ENCODE measurements at regions not wholly inside any gene's neighbourhood (a gene's known extent, or its start where the extent isn't known, plus 50 kb on each side); places are given as distances from the start of the nearest gene placed in this dataset.
A peak's percentile ranks its signal among the peaks of the same experiment; 100 is the strongest.
"Not testable (repeated sequence)": the region's sequence is repeated elsewhere in the genome, so short reads cannot be mapped to it uniquely, and the experiment has no call there.

- no peak for DNase-seq (ENCODE audit: low read depth, low spot score)
Measured at GRCh38 chr4:158313566-158313965, 103.3 kb downstream of the TMEM144 start.

- no peak for DNase-seq (ENCODE audit: low read depth, low spot score)
Measured at GRCh38 chr4:158314756-158315487, 104.6 kb downstream of the TMEM144 start.

GRCh38 chr4:158315706-158316105, 105.4 kb downstream of the TMEM144 start:
- DNase-seq (ENCODE audit: low read depth, low spot score): no peak

GRCh38 chr4:158316264-158316663, 106.0 kb downstream of the TMEM144 start:
- DNase-seq (ENCODE audit: low read depth, low spot score): no peak

- DNase-seq (ENCODE audit: low read depth, low spot score): no peak
Measured at GRCh38 chr4:158319880-158320279, 109.6 kb downstream of the TMEM144 start.

GRCh38 chr4:158322109-158322508, 111.8 kb downstream of the TMEM144 start:
- DNase-seq (ENCODE audit: low read depth, low spot score): no peak

- peak; percentile 51 for DNase-seq (ENCODE audit: low read depth, low spot score)
Measured at GRCh38 chr4:158327525-158327924, 117.2 kb downstream of the TMEM144 start.

- no peak for DNase-seq (ENCODE audit: low read depth, low spot score)
Measured at GRCh38 chr4:158331863-158332262, 121.6 kb downstream of the TMEM144 start.

- no peak for DNase-seq (ENCODE audit: low read depth, low spot score)
Measured at GRCh38 chr4:158333820-158334219, 123.5 kb downstream of the TMEM144 start.

- no peak for DNase-seq (ENCODE audit: low read depth, low spot score)
Measured at GRCh38 chr4:158341896-158342295, 131.6 kb downstream of the TMEM144 start.

- no peak for DNase-seq (ENCODE audit: low read depth, low spot score)
Measured at GRCh38 chr4:158346576-158346975, 136.3 kb downstream of the TMEM144 start.

GRCh38 chr4:158347556-158347955, 137.3 kb downstream of the TMEM144 start:
- no peak for DNase-seq (ENCODE audit: low read depth, low spot score)

- no peak for DNase-seq (ENCODE audit: low read depth, low spot score)
Measured at GRCh38 chr4:158350161-158350560, 139.9 kb downstream of the TMEM144 start.

GRCh38 chr4:158353541-158354304, 143.4 kb downstream of the TMEM144 start:
- no peak for DNase-seq (ENCODE audit: low read depth, low spot score)

GRCh38 chr4:158356301-158356700, 146.0 kb downstream of the TMEM144 start:
- DNase-seq (ENCODE audit: low read depth, low spot score): no peak

- not testable (repeated sequence) for DNase-seq (ENCODE audit: low read depth, low spot score)
Measured at GRCh38 chr4:158367932-158368441, 153.7 kb upstream of the RXFP1 start.

- DNase-seq (ENCODE audit: low read depth, low spot score): no peak
Measured at GRCh38 chr4:158371158-158371557, 150.5 kb upstream of the RXFP1 start.

- no peak for DNase-seq (ENCODE audit: low read depth, low spot score)
Measured at GRCh38 chr4:158374318-158374717, 147.4 kb upstream of the RXFP1 start.

- DNase-seq (ENCODE audit: low read depth, low spot score): no peak
Measured at GRCh38 chr4:158376106-158376840, 145.4 kb upstream of the RXFP1 start.

- DNase-seq (ENCODE audit: low read depth, low spot score): no peak
Measured at GRCh38 chr4:158384414-158384813, 137.3 kb upstream of the RXFP1 start.

- DNase-seq (ENCODE audit: low read depth, low spot score): no peak
Measured at GRCh38 chr4:158395343-158395742, 126.3 kb upstream of the RXFP1 start.

- DNase-seq (ENCODE audit: low read depth, low spot score): no peak
Measured at GRCh38 chr4:158395889-158396288, 125.8 kb upstream of the RXFP1 start.

Data from ELF-1 (cell line).